HCT116 (cell line): ENCODE measurements at regions not wholly inside any gene's neighbourhood (a gene's known extent, or its start where the extent isn't known, plus 50 kb on each side); places are given as distances from the start of the nearest gene placed in this dataset.

ENCODE experiments used
- ATAC-seq: fragments of 200-7000 bp; cut with Tn5 transposase; 2 replicates; pipeline ENCODE4 v1.9.1; 2020; ENCODE audit warnings: mild to moderate bottlenecking, moderate library complexity
- BruUV-seq: library from RNA; stranded (reverse); fragments of 400-500 nt; replicated peaks from 2 replicates; lab custom pipeline; 2021; lab: Mats Ljungman, UMichigan
- CTCF ChIA-PET: fragments of 300-600 bp; sonication (Branson Sonifier 250); formaldehyde crosslinking; loops from one replicate; lab custom pipeline; 2021; ENCODE audit warnings: antibody characterized with exemption; lab: Charles Lee
- POLR2A ChIA-PET: fragments of 300-600, 350-600 bp; sonication (Branson Sonifier 250); formaldehyde crosslinking; loops from one replicate; lab custom pipeline; 2021; ENCODE audit warnings: antibody characterized with exemption; lab: Charles Lee
- RAD21 ChIA-PET, 2 experiments: fragments of 300-600 bp; sonication (Branson Sonifier 250); formaldehyde crosslinking; loops; one replicate each; lab custom pipeline; 2023; ENCODE audit warnings: low total read pairs in 2 of 2; ENCODE audit not compliant: uncharacterized antibody in 2 of 2, unreplicated experiment in 2 of 2, low non-redundant PET in 1 of 2; lab: Charles Lee
- DNase-seq: peaks from one replicate; pipeline ENCODE4 v3.0.0-alpha.2; 2010; ENCODE audit warnings: low read depth, low spot score
- H2AFZ ChIP-seq: fragments of 200-600 bp; shearing (Covaris generic), sonication (generic); 2 replicates; pipeline ENCODE4 v1.6.1; 2017; ENCODE audit warnings: low read depth, mixed run types, mixed read lengths, antibody characterized with exemption, low read length; ENCODE audit not compliant: poor library complexity, severe bottlenecking
- H3K27ac ChIP-seq: 2 replicates; pipeline ENCODE4 v1.5.1; 2012; ENCODE audit warnings: low read depth, low read length
- H3K27me3 ChIP-seq: fragments of 200-600 bp; sonication (generic); 2 replicates; pipeline ENCODE4 v1.6.1; 2016; ENCODE audit warnings: mixed run types, low read length, mixed read lengths; ENCODE audit not compliant: insufficient read depth
- H3K36me3 ChIP-seq, 2 experiments: fragments of 200-500 bp in 1 of 2; fragments of 200-600 bp in 1 of 2; sonication (Bioruptor generic) in 1 of 2; sonication (generic) in 1 of 2; 2 replicates each; pipeline versions ENCODE4 v1.5.1 to v1.6.1; 2014 to 2016; ENCODE audit warnings: low read length in 2 of 2, inconsistent platforms in 1 of 2, mixed read lengths in 1 of 2, mixed run types in 1 of 2; ENCODE audit not compliant: insufficient read depth in 2 of 2, control insufficient read depth in 1 of 2
- H3K4me1 ChIP-seq, 2 experiments: fragments of 200-600 bp in 1 of 2; sonication (generic) in 1 of 2; 2 replicates each; pipeline versions ENCODE4 v1.5.1 to v1.6.1; 2012 to 2017; ENCODE audit warnings: low read length in 2 of 2, inconsistent platforms in 1 of 2, mild to moderate bottlenecking in 1 of 2, mixed read lengths in 1 of 2, mixed run types in 1 of 2, moderate library complexity in 1 of 2; ENCODE audit not compliant: insufficient read depth in 2 of 2, control insufficient read depth in 1 of 2
- H3K4me2 ChIP-seq: fragments of 200-600 bp; sonication (generic); 2 replicates; pipeline ENCODE4 v1.6.1; 2017; ENCODE audit warnings: mixed run types, low read length, mixed read lengths
- H3K4me3 ChIP-seq, 2 experiments: fragments of 200-600 bp in 1 of 2; sonication (generic) in 1 of 2; replicated peaks in 1 of 2; 2 replicates each; pipeline ENCODE4 v1.5.1; 2011 to 2016; ENCODE audit warnings: low read length in 2 of 2, control low read depth in 1 of 2, low read depth in 1 of 2, mild to moderate bottlenecking in 1 of 2, mixed read lengths in 1 of 2, mixed run types in 1 of 2
- H3K79me2 ChIP-seq: fragments of 200-600 bp; sonication (generic); 2 replicates; pipeline ENCODE4 v1.6.1; 2017; ENCODE audit warnings: mild to moderate bottlenecking, mixed run types, low read length, moderate library complexity, mixed read lengths; ENCODE audit not compliant: insufficient read depth
- H3K9ac ChIP-seq: fragments of 200-600 bp; sonication (generic); 2 replicates; pipeline ENCODE4 v1.6.1; 2016; ENCODE audit warnings: low read length, mixed read lengths
- H3K9me2 ChIP-seq: fragments of 200-600 bp; sonication (generic), shearing (Covaris generic); 2 replicates; pipeline ENCODE4 v1.6.1; 2017; ENCODE audit warnings: mixed run types, mild to moderate bottlenecking, moderate library complexity; ENCODE audit not compliant: insufficient read depth
- H3K9me3 ChIP-seq, 2 experiments: fragments of 200-500 bp in 1 of 2; fragments of 200-600 bp in 1 of 2; sonication (Bioruptor generic) in 1 of 2; sonication (generic) in 1 of 2; 2 replicates each; pipeline ENCODE4 v1.6.1; 2014 to 2017; ENCODE audit warnings: low read length in 2 of 2, mixed read lengths in 2 of 2, inconsistent platforms in 1 of 2, low read depth in 1 of 2, mild to moderate bottlenecking in 1 of 2, mixed run types in 1 of 2, moderate library complexity in 1 of 2; ENCODE audit not compliant: control insufficient read depth in 1 of 2, insufficient read depth in 1 of 2
- H4K20me1 ChIP-seq: fragments of 200-600 bp; sonication (generic), shearing (Covaris generic); 2 replicates; pipeline ENCODE4 v1.6.1; 2017; ENCODE audit warnings: mixed run types, mild to moderate bottlenecking, moderate library complexity; ENCODE audit not compliant: insufficient read depth
- CBX3 ChIP-seq: IDR thresholded peaks from 2 replicates; pipeline ENCODE4 v1.6.1; 2012; ENCODE audit warnings: low read depth
- CEBPB ChIP-seq: IDR thresholded peaks from 2 replicates; pipeline ENCODE4 v1.6.1; 2012; ENCODE audit warnings: low read depth
- EZH2phosphoT487 ChIP-seq: fragments of 200-600 bp; IDR thresholded peaks from 2 replicates; pipeline ENCODE4 v1.6.1; 2018; ENCODE audit warnings: antibody characterized with exemption, borderline replicate concordance
- FOSL1 ChIP-seq: IDR thresholded peaks from 2 replicates; pipeline ENCODE4 v1.6.1; 2012; ENCODE audit warnings: low read depth
- JUND ChIP-seq: IDR thresholded peaks from 2 replicates; pipeline ENCODE4 v1.6.1; 2012
- POLR2A ChIP-seq: IDR thresholded peaks from 2 replicates; pipeline ENCODE4 v1.7.0; 2011; ENCODE audit warnings: borderline replicate concordance; ENCODE audit not compliant: insufficient read depth, insufficient read length; ENCODE audit errors: extremely low read depth
- SRF ChIP-seq: IDR thresholded peaks from 2 replicates; pipeline ENCODE4 v1.6.1; 2012; ENCODE audit warnings: low read depth
- TCF7L2 ChIP-seq: IDR thresholded peaks from 2 replicates; pipeline ENCODE4 v1.7.0; 2011; ENCODE audit warnings: borderline replicate concordance, inconsistent platforms; ENCODE audit not compliant: insufficient read depth, insufficient read length; ENCODE audit errors: extremely low read depth
- ZNF274 ChIP-seq: fragments of 200-500 bp; sonication (Bioruptor generic); IDR thresholded peaks from 2 replicates; pipeline ENCODE4 v1.6.1; 2014; ENCODE audit warnings: mild to moderate bottlenecking, low read depth, low read length, inconsistent platforms
- intact Hi-C: fragments of 100-400 bp; cut with micrococcal nuclease; formaldehyde crosslinking; loops from 2 replicates; pipeline ENCODE4 v1.10.0; 2022
- TF ChIP-seq, protein P1 (sequence below), 3 experiments: fragments of 200-600 bp in 1 of 3; sonication (generic) in 1 of 3; IDR thresholded peaks in 2 of 3; conservative IDR thresholded peaks in 1 of 3; 2 replicates each; pipeline ENCODE4 v1.5.1; 2012 to 2017; ENCODE audit warnings: low read depth in 2 of 3, low read length in 2 of 3, antibody characterized with exemption in 1 of 3, borderline replicate concordance in 1 of 3, control low read depth in 1 of 3, mild to moderate bottlenecking in 1 of 3, mixed read lengths in 1 of 3, mixed run types in 1 of 3, moderate library complexity in 1 of 3; ENCODE audit not compliant: insufficient read depth in 1 of 3
- TF ChIP-seq, protein P2 (sequence below): IDR thresholded peaks from 2 replicates; pipeline ENCODE4 v1.6.1; 2012; ENCODE audit warnings: low read depth
- TF ChIP-seq, protein P3 (sequence below): IDR thresholded peaks from 2 replicates; pipeline ENCODE4 v1.6.1; 2012
- TF ChIP-seq, protein P4 (sequence below): IDR thresholded peaks from 2 replicates; pipeline ENCODE4 v1.6.1; 2012

DNA sequence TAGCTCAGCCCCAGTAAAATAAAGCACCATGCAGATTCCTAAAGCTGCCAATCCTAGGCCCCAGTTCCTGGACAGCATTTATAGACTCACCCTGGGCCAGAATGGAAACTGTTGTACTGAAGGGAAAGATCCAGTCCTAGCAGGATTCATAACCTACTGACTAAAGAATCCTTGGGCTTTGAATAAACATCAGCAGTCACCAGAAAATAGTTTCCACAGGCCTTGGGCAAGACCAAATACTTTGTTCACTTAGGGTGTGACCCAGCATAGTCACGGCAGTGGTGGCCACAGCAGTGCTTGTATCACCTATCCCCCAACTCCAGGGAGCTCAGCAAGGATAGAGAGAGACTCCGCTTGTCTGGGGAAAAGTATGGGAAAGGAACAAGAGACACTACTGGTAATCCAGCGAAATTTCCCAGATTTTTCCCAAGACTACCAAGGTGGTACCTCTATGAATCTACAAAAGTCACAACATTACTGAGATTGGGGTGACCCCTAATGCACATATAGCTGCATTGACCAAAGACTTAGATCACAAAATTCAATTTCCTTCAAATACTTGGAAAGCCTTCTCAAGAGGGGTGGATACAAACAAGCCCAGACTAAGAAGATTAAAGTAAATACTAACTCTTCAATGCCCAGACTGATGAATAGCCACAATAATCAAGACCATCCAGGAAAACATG lies 748.1 kb upstream of the LRATD1 start:
- H3K4me3 ChIP-seq: no peak overlapping the region
- H3K36me3 ChIP-seq: no peaks in the 10 kb centered on the region
- no peak for ATAC-seq
- H3K27ac ChIP-seq: no peak overlapping the region
- no peak for DNase-seq
- no peaks in the 10 kb centered on the region for H3K79me2 ChIP-seq
- no peaks in the 10 kb centered on the region for H3K4me1 ChIP-seq
- no TSS peak for BruUV-seq
- POLR2A ChIA-PET: no interaction called here
- TF ChIP-seq EZH2phosphoT487: no peak
- TF ChIP-seq, protein P1, sequence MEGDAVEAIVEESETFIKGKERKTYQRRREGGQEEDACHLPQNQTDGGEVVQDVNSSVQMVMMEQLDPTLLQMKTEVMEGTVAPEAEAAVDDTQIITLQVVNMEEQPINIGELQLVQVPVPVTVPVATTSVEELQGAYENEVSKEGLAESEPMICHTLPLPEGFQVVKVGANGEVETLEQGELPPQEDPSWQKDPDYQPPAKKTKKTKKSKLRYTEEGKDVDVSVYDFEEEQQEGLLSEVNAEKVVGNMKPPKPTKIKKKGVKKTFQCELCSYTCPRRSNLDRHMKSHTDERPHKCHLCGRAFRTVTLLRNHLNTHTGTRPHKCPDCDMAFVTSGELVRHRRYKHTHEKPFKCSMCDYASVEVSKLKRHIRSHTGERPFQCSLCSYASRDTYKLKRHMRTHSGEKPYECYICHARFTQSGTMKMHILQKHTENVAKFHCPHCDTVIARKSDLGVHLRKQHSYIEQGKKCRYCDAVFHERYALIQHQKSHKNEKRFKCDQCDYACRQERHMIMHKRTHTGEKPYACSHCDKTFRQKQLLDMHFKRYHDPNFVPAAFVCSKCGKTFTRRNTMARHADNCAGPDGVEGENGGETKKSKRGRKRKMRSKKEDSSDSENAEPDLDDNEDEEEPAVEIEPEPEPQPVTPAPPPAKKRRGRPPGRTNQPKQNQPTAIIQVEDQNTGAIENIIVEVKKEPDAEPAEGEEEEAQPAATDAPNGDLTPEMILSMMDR (IDR thresholded peaks at IDR 0.05 in 2 of 3, conservative IDR thresholded peaks at IDR 0.05 in 1 of 3; ENCODE audit: borderline replicate concordance in 1 of 3, insufficient read depth in 1 of 3, low read depth in 2 of 3, low read length in 2 of 3): no peak
- no peak for TF ChIP-seq POLR2A
- TF ChIP-seq, all 23 proteins: peak for 0
- H4K20me1 ChIP-seq: no peaks in the 10 kb centered on the region
- no peaks in the 10 kb centered on the region for H3K27me3 ChIP-seq
- intact Hi-C loops: no loop called here
- ChIA-PET CTCF (no interaction called here), RAD21 (no interaction called here)
- peaks cover 15 to 16% of the 10 kb centered on the region in 2 experiments; a peak in 2 of 4 replicates for H3K9me3 ChIP-seq
- no peak overlapping the region for H2AFZ ChIP-seq
- no peak overlapping the region for H3K9ac ChIP-seq
- H3K4me2 ChIP-seq: no peak overlapping the region
- no peaks in the 10 kb centered on the region for H3K9me2 ChIP-seq

DNA sequence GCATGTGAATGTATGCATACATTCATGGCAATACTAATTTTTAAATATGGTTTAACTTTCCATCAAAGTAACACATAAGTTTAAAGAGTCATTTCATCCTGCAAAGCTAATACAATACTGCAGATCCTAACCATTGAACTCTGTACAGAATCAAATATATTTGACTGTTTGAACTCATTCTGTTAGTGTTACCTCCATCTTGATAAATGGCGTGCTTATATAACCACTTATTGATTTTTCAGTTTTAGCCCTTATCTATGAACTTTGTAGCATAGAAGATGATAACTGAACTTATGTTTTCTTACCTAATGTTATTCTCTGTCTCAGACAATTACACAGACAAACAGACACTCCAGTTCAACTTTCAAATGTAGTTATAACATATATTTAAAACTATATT lies 731.0 kb upstream of the LRATD1 start:
- H3K27me3 ChIP-seq: no peaks in the 10 kb centered on the region
- no peaks in the 10 kb centered on the region for H3K9me2 ChIP-seq
- H3K36me3 ChIP-seq: no peaks in the 10 kb centered on the region
- no peaks in the 10 kb centered on the region for H3K79me2 ChIP-seq
- no TSS peak for BruUV-seq
- ChIA-PET POLR2A (no interaction called here), CTCF (no interaction called here), RAD21 (no interaction called here)
- TF ChIP-seq, protein P2, sequence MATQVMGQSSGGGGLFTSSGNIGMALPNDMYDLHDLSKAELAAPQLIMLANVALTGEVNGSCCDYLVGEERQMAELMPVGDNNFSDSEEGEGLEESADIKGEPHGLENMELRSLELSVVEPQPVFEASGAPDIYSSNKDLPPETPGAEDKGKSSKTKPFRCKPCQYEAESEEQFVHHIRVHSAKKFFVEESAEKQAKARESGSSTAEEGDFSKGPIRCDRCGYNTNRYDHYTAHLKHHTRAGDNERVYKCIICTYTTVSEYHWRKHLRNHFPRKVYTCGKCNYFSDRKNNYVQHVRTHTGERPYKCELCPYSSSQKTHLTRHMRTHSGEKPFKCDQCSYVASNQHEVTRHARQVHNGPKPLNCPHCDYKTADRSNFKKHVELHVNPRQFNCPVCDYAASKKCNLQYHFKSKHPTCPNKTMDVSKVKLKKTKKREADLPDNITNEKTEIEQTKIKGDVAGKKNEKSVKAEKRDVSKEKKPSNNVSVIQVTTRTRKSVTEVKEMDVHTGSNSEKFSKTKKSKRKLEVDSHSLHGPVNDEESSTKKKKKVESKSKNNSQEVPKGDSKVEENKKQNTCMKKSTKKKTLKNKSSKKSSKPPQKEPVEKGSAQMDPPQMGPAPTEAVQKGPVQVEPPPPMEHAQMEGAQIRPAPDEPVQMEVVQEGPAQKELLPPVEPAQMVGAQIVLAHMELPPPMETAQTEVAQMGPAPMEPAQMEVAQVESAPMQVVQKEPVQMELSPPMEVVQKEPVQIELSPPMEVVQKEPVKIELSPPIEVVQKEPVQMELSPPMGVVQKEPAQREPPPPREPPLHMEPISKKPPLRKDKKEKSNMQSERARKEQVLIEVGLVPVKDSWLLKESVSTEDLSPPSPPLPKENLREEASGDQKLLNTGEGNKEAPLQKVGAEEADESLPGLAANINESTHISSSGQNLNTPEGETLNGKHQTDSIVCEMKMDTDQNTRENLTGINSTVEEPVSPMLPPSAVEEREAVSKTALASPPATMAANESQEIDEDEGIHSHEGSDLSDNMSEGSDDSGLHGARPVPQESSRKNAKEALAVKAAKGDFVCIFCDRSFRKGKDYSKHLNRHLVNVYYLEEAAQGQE: no peak
- TF ChIP-seq, protein P3, sequence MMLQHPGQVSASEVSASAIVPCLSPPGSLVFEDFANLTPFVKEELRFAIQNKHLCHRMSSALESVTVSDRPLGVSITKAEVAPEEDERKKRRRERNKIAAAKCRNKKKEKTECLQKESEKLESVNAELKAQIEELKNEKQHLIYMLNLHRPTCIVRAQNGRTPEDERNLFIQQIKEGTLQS: no peak
- TF ChIP-seq FOSL1 (no peak), EZH2phosphoT487 (no peak), ZNF274 (no peak), POLR2A (no peak), CBX3 (no peak), SRF (no peak), CEBPB (no peak), TCF7L2 (no peak), JUND (no peak)
- TF ChIP-seq, protein P4, sequence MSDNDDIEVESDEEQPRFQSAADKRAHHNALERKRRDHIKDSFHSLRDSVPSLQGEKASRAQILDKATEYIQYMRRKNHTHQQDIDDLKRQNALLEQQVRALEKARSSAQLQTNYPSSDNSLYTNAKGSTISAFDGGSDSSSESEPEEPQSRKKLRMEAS: no peak
- H3K4me3 ChIP-seq: no peak overlapping the region
- H3K4me2 ChIP-seq: no peak overlapping the region
- ATAC-seq: no peak
- H3K4me1 ChIP-seq: no peaks in the 10 kb centered on the region
- DNase-seq: no peak
- no peak overlapping the region for H2AFZ ChIP-seq
- H3K27ac ChIP-seq: no peak overlapping the region
- intact Hi-C loops: no loop called here
- H4K20me1 ChIP-seq: no peaks in the 10 kb centered on the region
- no peak overlapping the region for H3K9ac ChIP-seq
- H3K9me3 ChIP-seq: peaks cover 0 to 14% of the 10 kb centered on the region in 2 experiments; a peak in 3 of 4 replicates
